Type B pancreatic cell (in vitro differentiated cells): ENCODE measurements at regions not wholly inside any gene's neighbourhood (a gene's known extent, or its start where the extent isn't known, plus 50 kb on each side); places are given as distances from the start of the nearest gene placed in this dataset.
"Not testable (repeated sequence)": the region's sequence is repeated elsewhere in the genome, so short reads cannot be mapped to it uniquely, and the experiment has no call there.

Source experiments
- DNase-seq: peaks from one replicate; pipeline ENCODE4 v3.0.0; 2021; ENCODE audit warnings: mixed read lengths; ENCODE audit not compliant: unreplicated experiment; ENCODE audit errors: extremely low spot score
- H3K27ac Mint-ChIP-seq: 2 replicates; pipeline ENCODE4 v1.8.0; 2021; ENCODE audit warnings: mild to moderate bottlenecking, mixed read lengths
- H3K27me3 Mint-ChIP-seq: 2 replicates; pipeline ENCODE4 v1.8.0; 2021; ENCODE audit warnings: mixed read lengths
- H3K36me3 Mint-ChIP-seq: 2 replicates; pipeline ENCODE4 v1.8.0; 2021; ENCODE audit warnings: mixed read lengths
- H3K4me1 Mint-ChIP-seq: one replicate; pipeline ENCODE4 v1.8.0; 2021; ENCODE audit warnings: mixed read lengths; ENCODE audit not compliant: unreplicated experiment
- H3K4me3 Mint-ChIP-seq: 2 replicates; pipeline ENCODE4 v1.8.0; 2021; ENCODE audit warnings: mild to moderate bottlenecking, mixed read lengths
- H3K9me3 Mint-ChIP-seq: 2 replicates; pipeline ENCODE4 v1.8.0; 2021; ENCODE audit warnings: mixed read lengths
- CTCF ChIP-seq: fragments of 200-600 bp; sonication (generic); conservative IDR thresholded peaks from 2 replicates; pipeline ENCODE4 v1.5.0; 2021; ENCODE audit warnings: antibody characterized with exemption, mild to moderate bottlenecking

- H3K27me3 Mint-ChIP-seq: no peaks in the 10 kb centered on the region
- peak overlapping the region; percentile 2 for H3K4me3 Mint-ChIP-seq
- no peaks in the 10 kb centered on the region for H3K4me1 Mint-ChIP-seq
- no peak for TF ChIP-seq CTCF
- DNase-seq: no peak
- peak overlapping the region; percentile 84 for H3K27ac Mint-ChIP-seq
- H3K36me3 Mint-ChIP-seq: peaks cover 37% of the 10 kb centered on the region
- peaks cover 26% of the 10 kb centered on the region for H3K9me3 Mint-ChIP-seq
Observed at GRCh38 chr12:31906557-31907301, 52.5 kb upstream of the RESF1 start.

DNA sequence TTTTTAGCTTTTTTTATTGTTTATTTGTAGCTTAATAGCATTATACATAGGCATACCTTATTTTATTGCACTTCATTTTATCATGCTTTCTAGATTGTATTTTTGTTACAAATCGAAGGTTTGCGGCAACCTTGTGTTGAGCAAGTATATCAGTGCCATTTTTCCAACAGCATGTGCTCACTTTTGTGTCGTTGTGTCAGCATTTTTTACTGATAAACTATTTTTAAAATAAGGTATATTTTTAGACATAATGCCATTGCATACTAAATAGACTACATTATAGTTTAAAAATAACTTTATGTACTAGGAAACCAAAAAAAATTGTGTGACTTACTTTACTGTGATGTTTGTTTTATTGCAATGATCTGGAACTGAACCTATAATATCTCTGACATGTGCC lies 56.2 kb upstream of the RESF1 start:
- H3K27ac Mint-ChIP-seq: no peak overlapping the region
- H3K36me3 Mint-ChIP-seq: peaks cover 22% of the 10 kb centered on the region
- H3K9me3 Mint-ChIP-seq: peaks cover 15% of the 10 kb centered on the region
- DNase-seq: no peak
- no peak overlapping the region for H3K4me3 Mint-ChIP-seq
- no peaks in the 10 kb centered on the region for H3K27me3 Mint-ChIP-seq
- TF ChIP-seq CTCF: no peak
- H3K4me1 Mint-ChIP-seq: peaks cover 3% of the 10 kb centered on the region

DNA sequence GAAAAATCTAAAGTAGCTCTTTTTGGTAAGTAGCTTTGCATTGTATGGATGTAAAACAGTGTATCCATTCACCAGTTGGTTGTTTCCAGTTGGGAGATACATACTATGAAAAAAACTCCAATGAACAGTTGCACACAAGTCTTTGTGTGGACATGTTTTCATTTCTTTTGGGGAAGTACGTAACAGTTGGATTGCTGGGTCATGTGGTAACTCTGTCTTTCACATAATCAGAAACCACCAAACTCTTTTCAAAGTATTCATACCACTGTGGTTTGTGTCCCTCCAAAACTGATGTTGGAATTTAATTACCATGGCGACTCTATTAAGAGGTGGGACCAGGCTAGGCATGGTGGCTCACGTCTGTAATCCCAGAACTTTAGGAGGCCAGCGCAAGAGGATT lies 58.9 kb upstream of the RESF1 start:
- no peak for TF ChIP-seq CTCF
- H3K27me3 Mint-ChIP-seq: no peaks in the 10 kb centered on the region
- H3K4me1 Mint-ChIP-seq: peaks cover 15% of the 10 kb centered on the region

GRCh38 chr12:31899109-31899508 lies 60.1 kb upstream of the RESF1 start:
- TF ChIP-seq CTCF: no peak
- Mint-ChIP-seq H3K27ac (no peak overlapping the region), H3K4me1 (peaks cover 17% of the 10 kb centered on the region), H3K9me3 (peaks cover 15% of the 10 kb centered on the region), H3K4me3 (no peak overlapping the region), H3K27me3 (no peaks in the 10 kb centered on the region), H3K36me3 (peaks cover 20% of the 10 kb centered on the region)
- no peak for DNase-seq

More for the DNA sequence above, 58.9 kb upstream of the RESF1 start:
- Mint-ChIP-seq H3K36me3 (peaks cover 16% of the 10 kb centered on the region), H3K4me3 (no peak overlapping the region), H3K27ac (no peak overlapping the region), H3K9me3 (peaks cover 11% of the 10 kb centered on the region)
- no peak for DNase-seq

DNA sequence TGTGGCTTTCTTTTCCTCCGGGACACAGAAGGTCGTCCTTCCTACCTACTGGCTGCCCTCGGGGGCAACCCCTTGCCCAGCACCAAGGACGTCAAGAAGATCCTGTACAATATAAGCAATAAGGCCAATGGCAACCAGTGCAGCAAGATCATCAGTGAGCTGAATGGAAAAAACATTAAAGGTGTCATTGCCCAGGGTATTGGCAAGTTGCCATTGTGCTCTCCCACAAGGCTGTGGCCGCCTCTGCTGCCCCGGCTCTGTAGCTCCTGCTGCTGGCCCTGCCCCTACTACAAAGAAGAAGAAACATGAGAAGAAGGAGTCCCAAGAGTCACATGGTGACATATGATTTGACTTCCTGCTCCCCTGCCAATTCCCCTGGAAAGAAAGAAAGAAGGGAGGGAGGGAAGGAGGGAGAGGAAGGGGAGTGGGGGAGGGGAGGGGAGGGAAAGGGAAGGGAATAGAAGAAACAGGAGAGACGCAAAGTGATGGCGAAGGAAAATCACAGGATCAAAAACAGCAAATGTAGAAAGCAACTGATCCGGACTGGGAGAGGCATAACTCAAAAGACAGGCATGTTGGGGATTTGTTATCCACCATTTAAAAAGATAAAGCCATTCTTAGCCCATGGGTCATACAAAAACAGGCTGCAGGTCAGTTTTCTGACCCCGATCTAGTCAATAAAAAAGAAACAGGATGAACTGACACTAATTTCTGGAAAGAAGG lies 61.3 kb upstream of the RESF1 start:
- TF ChIP-seq CTCF: no peak
- Mint-ChIP-seq H3K9me3 (peaks cover 15% of the 10 kb centered on the region), H3K4me3 (peak overlapping the region; percentile 11), H3K4me1 (peaks cover 17% of the 10 kb centered on the region), H3K36me3 (peaks cover 16% of the 10 kb centered on the region), H3K27ac (no peak overlapping the region), H3K27me3 (no peaks in the 10 kb centered on the region)
- no peak for DNase-seq

GRCh38 chr12:31897092-31897491 lies 62.1 kb upstream of the RESF1 start:
- DNase-seq, H3K27me3 Mint-ChIP-seq, H3K4me3 Mint-ChIP-seq, H3K27ac Mint-ChIP-seq: not testable (repeated sequence)
- peaks cover 17% of the 10 kb centered on the region for H3K4me1 Mint-ChIP-seq
- H3K36me3 Mint-ChIP-seq: peaks cover 16% of the 10 kb centered on the region
- H3K9me3 Mint-ChIP-seq: peaks cover 15% of the 10 kb centered on the region
